CD14-positive monocyte (primary cell): ENCODE measurements at regions not wholly inside any gene's neighbourhood (a gene's known extent, or its start where the extent isn't known, plus 50 kb on each side); places are given as distances from the start of the nearest gene placed in this dataset.

Experiments
- DNase-seq, 3 donors: peaks; one replicate each; pipeline ENCODE4 v3.0.0-alpha.2; 2011 to 2022
- H2AFZ ChIP-seq: 2 replicates; pipeline ENCODE4 v1.6.0; 2012; ENCODE audit warnings: mild to moderate bottlenecking, low read depth, low read length, inconsistent platforms; ENCODE audit not compliant: insufficient read depth, poor library complexity, severe bottlenecking
- H3K27ac ChIP-seq, 2 donors: 1 replicate in 1 of 2; 2 replicates in 1 of 2; pipeline ENCODE4 v1.5.1; 2012 to 2013; ENCODE audit warnings: low read length in 2 of 2, control low read depth in 1 of 2, inconsistent platforms in 1 of 2, low read depth in 1 of 2, mild to moderate bottlenecking in 1 of 2
- H3K27me3 ChIP-seq, 2 donors: one replicate each; pipeline versions ENCODE4 v1.6.0 to v1.6.1; 2011 to 2013; ENCODE audit warnings: low read length in 2 of 2; ENCODE audit not compliant: control insufficient read depth in 2 of 2, insufficient read depth in 2 of 2
- H3K36me3 ChIP-seq, 2 donors: replicated peaks in 1 of 2; 1 replicate in 1 of 2; 2 replicates in 1 of 2; pipeline versions ENCODE4 v1.5.1 to v1.6.1; 2012 to 2013; ENCODE audit warnings: low read length in 2 of 2, control low read depth in 1 of 2, inconsistent platforms in 1 of 2, mild to moderate bottlenecking in 1 of 2; ENCODE audit not compliant: insufficient read depth in 2 of 2, control insufficient read depth in 1 of 2
- H3K4me1 ChIP-seq, 2 donors: 1 replicate in 1 of 2; 2 replicates in 1 of 2; pipeline versions ENCODE4 v1.5.1 to v1.6.1; 2012 to 2013; ENCODE audit warnings: low read length in 2 of 2, control low read depth in 1 of 2, inconsistent platforms in 1 of 2, mild to moderate bottlenecking in 1 of 2, moderate library complexity in 1 of 2; ENCODE audit not compliant: insufficient read depth in 2 of 2, control insufficient read depth in 1 of 2
- H3K4me2 ChIP-seq: replicated peaks from 2 replicates; pipeline ENCODE3; 2012; ENCODE audit warnings: low read length, moderate library complexity, mild to moderate bottlenecking; ENCODE audit not compliant: poor library complexity, severe bottlenecking; ENCODE audit errors: extremely low read depth
- H3K4me3 ChIP-seq, 3 experiments: fragments of 200-600 bp in 1 of 3; sonication (generic) in 1 of 3; replicated peaks in 1 of 3; 1 replicate in 2 of 3; 2 replicates in 1 of 3; pipeline ENCODE4 v1.5.1; 2011 to 2013; ENCODE audit warnings: low read length in 3 of 3, mild to moderate bottlenecking in 3 of 3, control low read depth in 2 of 3, low read depth in 2 of 3, inconsistent platforms in 1 of 3, moderate library complexity in 1 of 3
- H3K79me2 ChIP-seq: 2 replicates; pipeline ENCODE4 v1.6.0; 2012; ENCODE audit warnings: mild to moderate bottlenecking, control low read depth, inconsistent platforms, low read length, moderate library complexity; ENCODE audit not compliant: insufficient read depth
- H3K9ac ChIP-seq: 2 replicates; pipeline ENCODE4 v1.6.0; 2017; ENCODE audit warnings: low read length, mild to moderate bottlenecking; ENCODE audit not compliant: insufficient read depth, poor library complexity, severe bottlenecking
- H3K9me3 ChIP-seq, 2 donors: replicated peaks in 1 of 2; 1 replicate in 1 of 2; 2 replicates in 1 of 2; pipeline versions ENCODE4 v1.5.1 to v1.6.1; 2012 to 2013; ENCODE audit warnings: low read length in 2 of 2, control low read depth in 1 of 2; ENCODE audit not compliant: control insufficient read depth in 1 of 2, insufficient read depth in 1 of 2
- H4K20me1 ChIP-seq: 2 replicates; pipeline ENCODE4 v1.6.0; 2012; ENCODE audit warnings: mild to moderate bottlenecking, low read length, control low read depth, moderate library complexity; ENCODE audit not compliant: insufficient read depth
- H3K27ac Mint-ChIP-seq, 7 donors: one replicate each; pipeline ENCODE4 v1.8.0; 2020; ENCODE audit warnings: mild to moderate bottlenecking in 7 of 7, mixed read lengths in 7 of 7, moderate library complexity in 6 of 7, inconsistent platforms in 2 of 7
- H3K27me3 Mint-ChIP-seq, 3 donors: one replicate each; pipeline ENCODE4 v1.8.0; 2021 to 2022; ENCODE audit warnings: low read depth in 3 of 3, mild to moderate bottlenecking in 3 of 3, mixed read lengths in 3 of 3, moderate library complexity in 3 of 3, inconsistent platforms in 1 of 3
- H3K36me3 Mint-ChIP-seq, 2 donors: one replicate each; pipeline ENCODE4 v1.8.0; 2020; ENCODE audit warnings: mixed read lengths in 2 of 2, inconsistent platforms in 1 of 2, mild to moderate bottlenecking in 1 of 2
- H3K4me1 Mint-ChIP-seq: one replicate; pipeline ENCODE4 v1.8.0; 2020; ENCODE audit warnings: mild to moderate bottlenecking, mixed read lengths
- H3K4me3 Mint-ChIP-seq, 2 donors: one replicate each; pipeline ENCODE4 v1.8.0; 2020; ENCODE audit warnings: mild to moderate bottlenecking in 2 of 2, mixed read lengths in 2 of 2, moderate library complexity in 1 of 2
- H3K9me3 Mint-ChIP-seq, 7 donors: one replicate each; pipeline ENCODE4 v1.8.0; 2020 to 2022; ENCODE audit warnings: mixed read lengths in 7 of 7, mild to moderate bottlenecking in 6 of 7, moderate library complexity in 6 of 7, inconsistent platforms in 2 of 7
- WGBS: methylation state at CpG from one replicate; pipeline ENCODE4 v1.1.5; 2013; ENCODE audit warnings: missing lambda C conversion rate; ENCODE audit not compliant: insufficient coverage; 5-methylcytosine and 5-hydroxymethylcytosine counted together
- intact Hi-C, 2 donors: fragments of 100-400 bp; cut with micrococcal nuclease; formaldehyde crosslinking; loops; one replicate each; pipeline versions ENCODE4 v1.15.0 to v1.15.1; 2023
- TF ChIP-seq, protein P1 (sequence below): fragments of 200-600 bp; IDR thresholded peaks from one replicate; pipeline ENCODE4 v1.8.0; 2022; ENCODE audit warnings: antibody characterized with exemption, mild to moderate bottlenecking

DNA sequence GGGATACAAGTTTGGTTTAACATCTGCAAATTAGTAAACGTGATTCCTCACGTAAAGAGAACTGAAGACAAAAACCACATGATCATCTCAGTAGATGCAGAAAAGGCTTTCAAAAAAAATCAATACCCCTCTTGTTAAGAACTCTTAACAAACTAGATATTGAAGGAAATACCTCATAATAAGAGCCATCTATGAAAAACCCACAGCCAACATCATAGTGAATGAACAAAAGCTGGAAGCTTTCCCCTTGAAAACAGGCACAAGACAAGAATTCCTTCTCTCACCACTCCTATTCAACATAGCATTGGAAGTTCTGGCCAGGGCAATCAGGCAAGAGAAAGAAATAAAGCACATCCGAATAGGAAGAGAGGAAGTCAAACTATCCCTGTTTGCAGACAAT is 160.5 kb downstream of the CSNK2A3 start:
- Histone ChIP-seq H3K9me3 (peaks cover 0 to 9% of the 10 kb centered on the region in 2 donors), H3K9ac (no peak overlapping the region), H3K4me3 (no peak overlapping the region), H3K36me3 (no peaks in the 10 kb centered on the region), H2AFZ (no peak overlapping the region), H3K27ac (no peak overlapping the region), H3K4me2 (no peak overlapping the region), H4K20me1 (no peaks in the 10 kb centered on the region), H3K79me2 (no peaks in the 10 kb centered on the region), H3K27me3 (no peaks in the 10 kb centered on the region), H3K4me1 (no peaks in the 10 kb centered on the region)
- Mint-ChIP-seq H3K4me1 (no peaks in the 10 kb centered on the region), H3K27me3 (peaks cover 2 to 6% (median 5%) of the 10 kb centered on the region in 3 donors), H3K36me3 (no peaks in the 10 kb centered on the region), H3K9me3 (peaks cover 5 to 19% (median 9%) of the 10 kb centered on the region in 7 donors), H3K4me3 (no peak overlapping the region), H3K27ac (no peak overlapping the region)
- TF ChIP-seq, protein P1, sequence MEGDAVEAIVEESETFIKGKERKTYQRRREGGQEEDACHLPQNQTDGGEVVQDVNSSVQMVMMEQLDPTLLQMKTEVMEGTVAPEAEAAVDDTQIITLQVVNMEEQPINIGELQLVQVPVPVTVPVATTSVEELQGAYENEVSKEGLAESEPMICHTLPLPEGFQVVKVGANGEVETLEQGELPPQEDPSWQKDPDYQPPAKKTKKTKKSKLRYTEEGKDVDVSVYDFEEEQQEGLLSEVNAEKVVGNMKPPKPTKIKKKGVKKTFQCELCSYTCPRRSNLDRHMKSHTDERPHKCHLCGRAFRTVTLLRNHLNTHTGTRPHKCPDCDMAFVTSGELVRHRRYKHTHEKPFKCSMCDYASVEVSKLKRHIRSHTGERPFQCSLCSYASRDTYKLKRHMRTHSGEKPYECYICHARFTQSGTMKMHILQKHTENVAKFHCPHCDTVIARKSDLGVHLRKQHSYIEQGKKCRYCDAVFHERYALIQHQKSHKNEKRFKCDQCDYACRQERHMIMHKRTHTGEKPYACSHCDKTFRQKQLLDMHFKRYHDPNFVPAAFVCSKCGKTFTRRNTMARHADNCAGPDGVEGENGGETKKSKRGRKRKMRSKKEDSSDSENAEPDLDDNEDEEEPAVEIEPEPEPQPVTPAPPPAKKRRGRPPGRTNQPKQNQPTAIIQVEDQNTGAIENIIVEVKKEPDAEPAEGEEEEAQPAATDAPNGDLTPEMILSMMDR: no peak
- no peak for DNase-seq
- 100% methylated on average over 1 of the region's 3 CpGs for WGBS
- intact Hi-C loops: no loop called here

DNA sequence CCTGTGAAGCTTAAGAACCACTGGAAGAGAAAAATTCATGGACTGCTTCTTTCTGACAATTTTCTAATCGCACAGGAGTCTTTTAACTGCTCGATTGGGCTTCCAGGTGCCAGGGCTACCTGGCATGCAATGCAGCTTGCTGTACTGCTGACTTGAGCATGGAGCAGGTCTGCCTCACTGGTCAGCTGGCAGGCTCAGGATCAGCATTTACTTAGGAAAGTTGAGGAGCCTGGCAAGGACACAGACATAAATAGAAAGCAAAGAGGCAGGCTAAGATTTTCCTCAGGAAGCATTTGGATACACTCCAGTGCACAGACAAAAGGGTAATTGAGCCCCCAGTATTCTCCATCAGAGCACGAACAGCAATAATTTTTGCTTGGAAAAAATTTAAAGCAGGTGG is 163.5 kb downstream of the CSNK2A3 start:
- Histone ChIP-seq H3K27me3 (no peaks in the 10 kb centered on the region), H2AFZ (no peak overlapping the region), H3K4me3 (no peak overlapping the region), H3K9ac (no peak overlapping the region), H3K79me2 (no peaks in the 10 kb centered on the region), H3K4me1 (no peaks in the 10 kb centered on the region), H3K27ac (no peak overlapping the region), H3K36me3 (no peaks in the 10 kb centered on the region), H3K4me2 (no peak overlapping the region), H3K9me3 (peaks cover 0 to 9% of the 10 kb centered on the region in 2 donors), H4K20me1 (no peaks in the 10 kb centered on the region)
- H3K36me3 Mint-ChIP-seq: no peaks in the 10 kb centered on the region
- no peak for DNase-seq
- 76% methylated on average over 3 of the region's 3 CpGs for WGBS
- peaks cover 5 to 14% (median 9%) of the 10 kb centered on the region in 7 donors for H3K9me3 Mint-ChIP-seq
- H3K27ac Mint-ChIP-seq: no peak overlapping the region
- H3K27me3 Mint-ChIP-seq: peaks cover 4 to 6% (median 6%) of the 10 kb centered on the region in 3 donors
- intact Hi-C loops: no loop called here
- no peaks in the 10 kb centered on the region for H3K4me1 Mint-ChIP-seq
- H3K4me3 Mint-ChIP-seq: no peak overlapping the region
- TF ChIP-seq, protein P1: no peak
